ENCODE measurements at regions not wholly inside any gene's neighbourhood (a gene's known extent, or its start where the extent isn't known, plus 50 kb on each side); places are given as distances from the start of the nearest gene placed in this dataset.

DNA sequence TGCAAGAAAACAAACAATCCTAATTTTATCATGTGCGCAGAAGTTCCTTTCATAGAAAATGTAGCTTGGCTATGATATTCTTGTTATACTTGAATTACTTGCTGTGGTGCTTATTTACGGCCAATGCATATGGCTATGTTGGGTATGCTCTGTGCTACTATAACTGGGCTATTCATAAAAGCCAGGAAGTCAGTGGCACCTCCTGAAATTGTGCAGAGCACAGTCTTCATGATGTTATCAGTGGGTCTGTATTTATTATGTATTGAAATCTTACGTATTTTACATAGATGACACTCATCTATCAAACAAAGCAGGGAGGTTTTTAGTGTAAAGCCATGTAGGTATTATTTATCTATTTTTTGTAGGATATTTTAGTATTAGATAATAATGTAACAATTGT lies 196.5 kb upstream of the NAALADL2 start:
- TF ChIP-seq, protein P1, sequence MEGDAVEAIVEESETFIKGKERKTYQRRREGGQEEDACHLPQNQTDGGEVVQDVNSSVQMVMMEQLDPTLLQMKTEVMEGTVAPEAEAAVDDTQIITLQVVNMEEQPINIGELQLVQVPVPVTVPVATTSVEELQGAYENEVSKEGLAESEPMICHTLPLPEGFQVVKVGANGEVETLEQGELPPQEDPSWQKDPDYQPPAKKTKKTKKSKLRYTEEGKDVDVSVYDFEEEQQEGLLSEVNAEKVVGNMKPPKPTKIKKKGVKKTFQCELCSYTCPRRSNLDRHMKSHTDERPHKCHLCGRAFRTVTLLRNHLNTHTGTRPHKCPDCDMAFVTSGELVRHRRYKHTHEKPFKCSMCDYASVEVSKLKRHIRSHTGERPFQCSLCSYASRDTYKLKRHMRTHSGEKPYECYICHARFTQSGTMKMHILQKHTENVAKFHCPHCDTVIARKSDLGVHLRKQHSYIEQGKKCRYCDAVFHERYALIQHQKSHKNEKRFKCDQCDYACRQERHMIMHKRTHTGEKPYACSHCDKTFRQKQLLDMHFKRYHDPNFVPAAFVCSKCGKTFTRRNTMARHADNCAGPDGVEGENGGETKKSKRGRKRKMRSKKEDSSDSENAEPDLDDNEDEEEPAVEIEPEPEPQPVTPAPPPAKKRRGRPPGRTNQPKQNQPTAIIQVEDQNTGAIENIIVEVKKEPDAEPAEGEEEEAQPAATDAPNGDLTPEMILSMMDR (IDR thresholded peaks at IDR 0.05), result no peak
- no peak for TF ChIP-seq POLR2A (IDR thresholded peaks at IDR 0.05)

Measured in body of pancreas (tissue), 4 donors.